Ectodermal cell (in vitro differentiated cells): ENCODE measurements at regions not wholly inside any gene's neighbourhood (a gene's known extent, or its start where the extent isn't known, plus 50 kb on each side); places are given as distances from the start of the nearest gene placed in this dataset.

Experiments used
- H3K27ac ChIP-seq: 2 replicates; pipeline ENCODE4 v1.7.0; 2013; ENCODE audit warnings: mild to moderate bottlenecking, low read depth, low read length; ENCODE audit not compliant: insufficient read depth, poor library complexity, severe bottlenecking
- H3K27me3 ChIP-seq: 2 replicates; pipeline ENCODE4 v1.7.0; 2013; ENCODE audit warnings: mild to moderate bottlenecking, low read length; ENCODE audit not compliant: insufficient read depth, control insufficient read depth, poor library complexity, severe bottlenecking
- H3K36me3 ChIP-seq: one replicate; pipeline ENCODE4 v1.7.0; 2013; ENCODE audit warnings: low read length; ENCODE audit not compliant: control insufficient read depth, insufficient read depth
- H3K4me1 ChIP-seq: one replicate; pipeline ENCODE4 v1.7.0; 2013; ENCODE audit warnings: low read length; ENCODE audit not compliant: control insufficient read depth, insufficient read depth
- H3K4me3 ChIP-seq: 2 replicates; pipeline ENCODE4 v1.7.0; 2013; ENCODE audit warnings: low read depth, low read length, control low read depth; ENCODE audit not compliant: insufficient read depth
- H3K9me3 ChIP-seq: 2 replicates; pipeline ENCODE4 v1.7.0; 2013; ENCODE audit warnings: mild to moderate bottlenecking, low read length, moderate library complexity; ENCODE audit not compliant: control insufficient read depth
- WGBS, 2 experiments: methylation state at CpG; one replicate each; pipeline ENCODE4 v1.1.7; 2013; ENCODE audit warnings: missing lambda C conversion rate in 2 of 2; 5-methylcytosine and 5-hydroxymethylcytosine counted together

- 92 to 95% methylated on average over 1 of the region's 1 CpG for WGBS, 2 experiments
- no peaks in the 10 kb centered on the region for H3K4me1 ChIP-seq
- no peaks in the 10 kb centered on the region for H3K36me3 ChIP-seq
- no peaks in the 10 kb centered on the region for H3K9me3 ChIP-seq
- H3K4me3 ChIP-seq, result no peak overlapping the region
- no peak overlapping the region for H3K27ac ChIP-seq
- no peaks in the 10 kb centered on the region for H3K27me3 ChIP-seq
Observed at GRCh38 chr5:152683205-152683604, 278.1 kb upstream of the NMUR2 start.

DNA sequence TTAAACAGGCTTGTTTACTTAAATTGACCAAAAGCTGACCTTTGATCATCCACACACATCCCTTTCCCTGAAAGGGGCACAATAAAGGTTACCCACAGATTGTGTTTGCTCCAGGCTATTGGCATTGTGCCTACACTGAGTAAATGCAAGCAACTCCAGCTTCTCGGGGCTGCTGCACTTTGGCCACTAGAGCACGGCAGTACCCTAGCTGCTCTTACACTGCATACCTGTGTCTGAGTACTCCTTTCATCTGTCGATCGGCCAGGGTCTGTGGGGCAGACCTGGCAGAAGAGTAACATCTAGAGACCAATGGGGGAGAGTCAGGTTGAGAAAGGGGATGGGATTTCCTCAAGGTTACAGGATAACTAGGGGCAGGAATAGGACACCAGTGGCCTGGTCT is 281.9 kb upstream of the NMUR2 start:
- H3K27ac ChIP-seq, result no peak overlapping the region
- H3K4me3 ChIP-seq, result no peak overlapping the region
- H3K9me3 ChIP-seq, result no peaks in the 10 kb centered on the region
- no peaks in the 10 kb centered on the region for H3K36me3 ChIP-seq
- peaks cover 5% of the 10 kb centered on the region for H3K4me1 ChIP-seq
- H3K27me3 ChIP-seq, result no peaks in the 10 kb centered on the region
- WGBS, 2 experiments, result 86 to 93% methylated on average over 4 of the region's 4 CpGs

DNA sequence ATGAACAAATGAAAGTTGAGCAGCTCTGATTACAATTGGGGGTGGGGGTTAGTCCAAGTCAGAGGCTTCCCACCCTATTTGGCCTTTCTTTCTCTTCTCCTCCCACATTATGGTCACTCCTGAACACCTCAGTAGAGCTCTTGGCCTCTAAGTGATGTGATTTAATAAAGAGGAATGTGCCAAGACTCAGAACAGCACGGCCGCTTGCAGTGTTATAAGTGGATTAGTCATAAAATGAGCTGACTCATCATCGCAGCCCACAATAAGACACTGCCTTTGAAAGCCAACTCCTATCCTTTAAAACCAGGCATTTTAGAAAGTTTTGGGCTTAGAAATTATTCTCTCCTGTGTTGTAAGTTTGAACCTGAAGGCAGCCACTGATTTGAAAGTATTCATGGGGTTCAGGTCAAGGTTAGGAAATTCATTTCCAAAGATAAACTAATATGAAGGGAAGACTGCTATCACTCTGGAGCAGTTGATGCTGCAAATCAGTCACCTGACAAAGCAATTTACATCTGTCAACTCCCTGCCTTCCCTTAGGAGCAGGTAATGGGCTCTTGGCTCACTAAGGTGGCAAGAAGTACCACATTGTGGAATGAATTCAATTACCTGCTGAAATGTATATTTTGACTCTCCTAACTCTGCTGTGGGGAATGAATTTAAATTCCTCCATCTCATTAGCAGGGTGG is 283.6 kb upstream of the NMUR2 start:
- Histone ChIP-seq H3K36me3 (no peaks in the 10 kb centered on the region), H3K9me3 (no peaks in the 10 kb centered on the region), H3K4me1 (peaks cover 5% of the 10 kb centered on the region), H3K27me3 (no peaks in the 10 kb centered on the region), H3K4me3 (no peak overlapping the region), H3K27ac (no peak overlapping the region)
- WGBS, 2 experiments, result 90 to 93% methylated on average over 3 of the region's 3 CpGs

- WGBS, 2 experiments, result 86 to 90% methylated on average over 5 of the region's 5 CpGs
- no peak overlapping the region for H3K27ac ChIP-seq
- H3K4me3 ChIP-seq, result no peak overlapping the region
- no peaks in the 10 kb centered on the region for H3K36me3 ChIP-seq
- no peaks in the 10 kb centered on the region for H3K27me3 ChIP-seq
- peaks cover 5% of the 10 kb centered on the region for H3K4me1 ChIP-seq
- H3K9me3 ChIP-seq, result no peaks in the 10 kb centered on the region
Observed at GRCh38 chr5:152689250-152689711, 284.2 kb upstream of the NMUR2 start.

- 47 to 50% methylated on average over 2 of the region's 2 CpGs for WGBS, 2 experiments
- Histone ChIP-seq H3K4me1 (peaks cover under 1% of the 10 kb centered on the region), H3K9me3 (no peaks in the 10 kb centered on the region), H3K27ac (no peak overlapping the region), H3K36me3 (no peaks in the 10 kb centered on the region), H3K27me3 (no peaks in the 10 kb centered on the region), H3K4me3 (no peak overlapping the region)
Observed at GRCh38 chr5:152694231-152694630, 289.2 kb upstream of the NMUR2 start.

DNA sequence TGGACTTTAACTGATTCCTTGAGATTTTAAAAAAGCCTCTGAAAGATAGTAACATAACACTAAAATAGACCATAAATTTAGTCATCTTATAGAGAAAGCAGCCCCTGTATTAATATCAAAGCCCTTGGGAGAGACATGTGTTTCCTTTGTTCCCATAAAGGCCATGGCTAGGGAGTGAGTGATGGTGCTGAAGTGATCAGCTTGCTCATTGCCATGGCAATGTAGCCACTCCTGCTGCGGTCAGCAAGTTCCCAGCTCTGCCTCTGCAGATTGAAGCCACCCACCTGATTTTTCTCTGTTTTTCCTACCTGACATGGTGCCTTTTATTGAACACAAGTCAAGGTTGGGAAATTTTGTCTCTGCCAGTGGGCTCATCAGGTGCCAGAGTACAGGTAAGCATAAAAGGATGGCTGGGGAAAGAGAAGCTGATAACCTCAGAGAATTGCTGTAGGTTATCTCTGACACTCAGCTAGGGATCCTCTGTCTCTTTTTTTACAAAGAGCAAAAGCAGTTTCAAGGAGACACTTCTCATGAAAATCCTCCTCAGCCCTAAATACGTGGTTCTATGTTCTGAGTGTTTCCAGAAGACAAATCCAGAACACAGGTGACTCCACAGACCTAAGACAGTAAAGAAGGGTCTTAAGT is 296.3 kb upstream of the NMUR2 start:
- no peaks in the 10 kb centered on the region for H3K9me3 ChIP-seq
- no peaks in the 10 kb centered on the region for H3K36me3 ChIP-seq
- H3K27ac ChIP-seq, result no peak overlapping the region
- no peaks in the 10 kb centered on the region for H3K4me1 ChIP-seq
- no peaks in the 10 kb centered on the region for H3K27me3 ChIP-seq
- no peak overlapping the region for H3K4me3 ChIP-seq
- 84 to 86% methylated on average over 2 of the region's 2 CpGs for WGBS, 2 experiments

GRCh38 chr5:152704286-152704685 is 299.2 kb upstream of the NMUR2 start:
- 84 to 96% methylated on average over 1 of the region's 1 CpG for WGBS, 2 experiments
- H3K27me3 ChIP-seq, result no peaks in the 10 kb centered on the region

DNA sequence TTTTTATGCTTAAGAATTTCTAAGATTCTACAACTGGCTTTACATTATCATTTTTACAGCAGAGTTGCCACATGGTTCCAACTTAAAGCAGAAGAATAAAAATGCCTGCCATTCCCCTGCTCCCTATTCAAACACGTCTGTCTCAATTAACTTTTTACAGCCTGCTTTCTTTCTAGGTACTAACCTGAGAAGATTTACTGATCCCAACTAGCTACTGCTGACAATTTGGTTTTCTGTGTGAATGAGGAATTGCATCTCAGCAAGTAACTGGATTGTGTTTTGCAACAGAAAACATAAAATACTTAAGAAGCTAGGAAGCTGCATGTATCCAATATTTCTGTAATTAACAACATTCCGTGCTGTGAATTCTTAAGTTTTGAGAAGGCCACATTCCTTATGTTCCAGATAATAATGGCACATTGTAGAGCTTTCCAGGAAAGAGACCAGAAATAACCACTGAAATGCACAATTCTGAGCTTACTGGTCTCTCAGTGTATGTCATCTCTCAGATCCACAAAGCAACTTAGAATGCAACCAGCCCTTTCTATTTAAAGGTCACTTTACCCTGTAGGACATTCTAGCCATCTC is 306.8 kb upstream of the NMUR2 start:
- Histone ChIP-seq H3K27ac (no peak overlapping the region), H3K27me3 (no peaks in the 10 kb centered on the region), H3K36me3 (no peaks in the 10 kb centered on the region), H3K4me1 (no peaks in the 10 kb centered on the region), H3K9me3 (no peaks in the 10 kb centered on the region), H3K4me3 (no peak overlapping the region)
- WGBS, 2 experiments, result 78 to 89% methylated on average over 2 of the region's 2 CpGs

More at GRCh38 chr5:152704286-152704685, 299.2 kb upstream of the NMUR2 start:
- H3K36me3 ChIP-seq, result no peaks in the 10 kb centered on the region
- no peak overlapping the region for H3K4me3 ChIP-seq
- no peak overlapping the region for H3K27ac ChIP-seq
- no peaks in the 10 kb centered on the region for H3K9me3 ChIP-seq
- no peaks in the 10 kb centered on the region for H3K4me1 ChIP-seq

DNA sequence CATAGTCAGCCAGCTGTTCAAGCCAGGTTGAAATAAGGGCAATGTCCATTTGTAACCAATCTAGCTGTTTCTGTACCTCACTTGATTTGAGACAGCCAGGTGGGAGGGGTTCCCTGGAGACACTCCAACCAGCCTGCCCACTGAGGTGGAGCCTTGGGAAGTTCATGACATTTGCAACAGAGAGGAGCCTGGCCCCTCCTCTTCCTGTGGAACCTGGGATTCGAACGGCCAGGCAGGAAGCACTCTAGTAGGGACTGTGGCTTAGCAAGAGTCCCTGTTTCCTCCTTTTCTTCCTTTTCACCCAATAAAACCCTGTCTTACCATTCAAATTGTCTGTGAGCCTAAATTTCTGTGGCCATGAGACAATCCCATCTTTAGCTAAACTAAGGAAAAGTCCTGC is 312.3 kb upstream of the NMUR2 start:
- WGBS, 2 experiments, result 75 to 87% methylated on average over 2 of the region's 2 CpGs

DNA sequence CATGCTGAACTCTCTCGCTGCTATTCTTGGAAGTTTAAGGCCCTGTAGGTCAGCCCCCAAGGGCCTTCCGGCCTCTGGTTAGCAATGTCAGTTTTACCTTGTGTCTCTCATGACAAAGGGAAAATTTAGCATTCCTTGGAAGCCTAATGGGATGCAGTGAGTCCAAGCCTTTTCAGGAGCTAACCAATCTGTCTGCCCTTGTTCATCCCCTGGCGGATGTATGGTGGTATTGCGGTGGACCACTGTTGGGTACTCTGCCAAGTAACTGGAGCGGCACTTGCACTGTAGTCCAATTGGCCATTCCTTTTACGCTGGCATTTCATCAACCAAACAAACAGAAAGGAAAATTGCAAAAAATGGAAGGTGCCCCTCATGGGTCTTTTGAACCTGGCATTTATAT is 318.4 kb upstream of the NMUR2 start:
- no peaks in the 10 kb centered on the region for H3K36me3 ChIP-seq
- H3K4me3 ChIP-seq, result no peak overlapping the region
- WGBS, 2 experiments, result 93 to 96% methylated on average over 6 of the region's 6 CpGs
- H3K4me1 ChIP-seq, result no peaks in the 10 kb centered on the region
- H3K27ac ChIP-seq, result no peak overlapping the region
- H3K9me3 ChIP-seq, result peaks cover 8% of the 10 kb centered on the region
- H3K27me3 ChIP-seq, result no peaks in the 10 kb centered on the region

More for the DNA sequence above, 312.3 kb upstream of the NMUR2 start:
- no peak overlapping the region for H3K4me3 ChIP-seq
- no peaks in the 10 kb centered on the region for H3K4me1 ChIP-seq
- H3K27ac ChIP-seq, result no peak overlapping the region
- H3K27me3 ChIP-seq, result no peaks in the 10 kb centered on the region
- H3K36me3 ChIP-seq, result no peaks in the 10 kb centered on the region
- H3K9me3 ChIP-seq, result no peaks in the 10 kb centered on the region
